ENCODE measurements at regions not wholly inside any gene's neighbourhood (a gene's known extent, or its start where the extent isn't known, plus 50 kb on each side); places are given as distances from the start of the nearest gene placed in this dataset.

- no peak overlapping the region for H3K4me3 ChIP-seq (replicated peaks in 1 of 3; ENCODE audit: insufficient read depth in 1 of 3, low read depth in 2 of 3, low read length in 3 of 3)
- no peak overlapping the region for H2AFZ ChIP-seq (ENCODE audit: low read length)
- ChIA-PET CTCF (ENCODE audit: low intra/inter-chr PET ratio, low total read pairs) (no interaction called here), POLR2A (no interaction called here)
- in situ Hi-C loops (cut with HindIII; ENCODE audit: extremely low pct_ligation_motif_present, low pct_unique_long_range_greater_than_20kb) (no loop called here), intact Hi-C loops (cut with micrococcal nuclease; ENCODE audit: unreplicated experiment) (no loop called here)
- DNase-seq (ENCODE audit: low spot score) = no peak
- WGBS (ENCODE audit: low lambda C conversion rate) = 80% methylated on average over 1 of the region's 2 CpGs
- peaks cover 0 to 6% of the 10 kb centered on the region in 2 experiments; a peak in 2 of 5 replicates for H3K27me3 ChIP-seq (ENCODE audit: control insufficient read depth in 1 of 2, insufficient read depth in 2 of 2, low read length in 2 of 2)
- no peak overlapping the region for H3K4me2 ChIP-seq (ENCODE audit: low read depth, low read length)
- no peak for TF ChIP-seq TBX3 (IDR thresholded peaks at IDR 0.05; ENCODE audit: borderline replicate concordance)
- no peak for TF ChIP-seq RBAK (CRISPR knock-in tag; IDR thresholded peaks at IDR 0.05)
- peak; percentile 68 for TF ChIP-seq ZNF768 (CRISPR knock-in tag; IDR thresholded peaks at IDR 0.05)
- FAIRE-seq = no peak
- H3K9ac ChIP-seq (ENCODE audit: insufficient read depth, low read depth, low read length) = no peak overlapping the region
- H3K9me3 ChIP-seq (ENCODE audit: low read length) = no peaks in the 10 kb centered on the region
- no peak overlapping the region for H3K27ac ChIP-seq (ENCODE audit: extremely low read length, insufficient read depth, low read length)
- no TSS peak for BruUV-seq (replicated peaks)
- ATAC-seq = no peak
- H3K36me3 ChIP-seq (replicated peaks in 1 of 2; ENCODE audit: control insufficient read depth in 1 of 2, insufficient read depth in 2 of 2, low read length in 2 of 2) = no peaks in the 10 kb centered on the region
- H4K20me1 ChIP-seq (ENCODE audit: insufficient read depth, low read length) = no peaks in the 10 kb centered on the region
- H3K4me1 ChIP-seq (ENCODE audit: insufficient read depth, low read length) = no peaks in the 10 kb centered on the region
- H3K79me2 ChIP-seq (ENCODE audit: insufficient read depth, low read length) = no peaks in the 10 kb centered on the region
Observed at GRCh38 chr5:171635028-171635427, 150.6 kb upstream of the SMIM23 start.

- ChIA-PET POLR2A (no interaction called here), CTCF (ENCODE audit: low intra/inter-chr PET ratio, low total read pairs) (no interaction called here)
- H3K27ac ChIP-seq (ENCODE audit: extremely low read length, insufficient read depth, low read length) = no peak overlapping the region
- H3K9me3 ChIP-seq (ENCODE audit: low read length) = no peaks in the 10 kb centered on the region
- H4K20me1 ChIP-seq (ENCODE audit: insufficient read depth, low read length) = no peaks in the 10 kb centered on the region
- FAIRE-seq = no peak
- no peaks in the 10 kb centered on the region for H3K4me1 ChIP-seq (ENCODE audit: insufficient read depth, low read length)
- no peak for DNase-seq (ENCODE audit: low spot score)
- H3K27me3 ChIP-seq (ENCODE audit: control insufficient read depth in 1 of 2, insufficient read depth in 2 of 2, low read length in 2 of 2) = peaks cover 0 to 6% of the 10 kb centered on the region in 2 experiments; a peak in 2 of 5 replicates
- no peak for ATAC-seq
- BruUV-seq (replicated peaks) = no TSS peak
- H3K79me2 ChIP-seq (ENCODE audit: insufficient read depth, low read length) = no peaks in the 10 kb centered on the region
- no peak overlapping the region for H3K9ac ChIP-seq (ENCODE audit: insufficient read depth, low read depth, low read length)
- intact Hi-C loops (cut with micrococcal nuclease; ENCODE audit: unreplicated experiment) (no loop called here), in situ Hi-C loops (cut with HindIII; ENCODE audit: extremely low pct_ligation_motif_present, low pct_unique_long_range_greater_than_20kb) (no loop called here)
- no peak overlapping the region for H2AFZ ChIP-seq (ENCODE audit: low read length)
- no peaks in the 10 kb centered on the region for H3K36me3 ChIP-seq (replicated peaks in 1 of 2; ENCODE audit: control insufficient read depth in 1 of 2, insufficient read depth in 2 of 2, low read length in 2 of 2)
- H3K4me2 ChIP-seq (ENCODE audit: low read depth, low read length) = no peak overlapping the region
- WGBS (ENCODE audit: low lambda C conversion rate) = 13% methylated on average over 8 of the region's 8 CpGs
- H3K4me3 ChIP-seq (replicated peaks in 1 of 3; ENCODE audit: insufficient read depth in 1 of 3, low read depth in 2 of 3, low read length in 3 of 3) = no peak overlapping the region
- TF ChIP-seq HOXD1 (CRISPR knock-in tag; IDR thresholded peaks at IDR 0.05) (no peak), ELF1 (CRISPR knock-in tag; IDR thresholded peaks at IDR 0.05) (no peak), CSRNP1 (CRISPR knock-in tag; IDR thresholded peaks at IDR 0.05) (no peak), ZNF17 (CRISPR knock-in tag; IDR thresholded peaks at IDR 0.05) (no peak), TEF (CRISPR knock-in tag; IDR thresholded peaks at IDR 0.05) (no peak)
- TF ChIP-seq, protein P1, sequence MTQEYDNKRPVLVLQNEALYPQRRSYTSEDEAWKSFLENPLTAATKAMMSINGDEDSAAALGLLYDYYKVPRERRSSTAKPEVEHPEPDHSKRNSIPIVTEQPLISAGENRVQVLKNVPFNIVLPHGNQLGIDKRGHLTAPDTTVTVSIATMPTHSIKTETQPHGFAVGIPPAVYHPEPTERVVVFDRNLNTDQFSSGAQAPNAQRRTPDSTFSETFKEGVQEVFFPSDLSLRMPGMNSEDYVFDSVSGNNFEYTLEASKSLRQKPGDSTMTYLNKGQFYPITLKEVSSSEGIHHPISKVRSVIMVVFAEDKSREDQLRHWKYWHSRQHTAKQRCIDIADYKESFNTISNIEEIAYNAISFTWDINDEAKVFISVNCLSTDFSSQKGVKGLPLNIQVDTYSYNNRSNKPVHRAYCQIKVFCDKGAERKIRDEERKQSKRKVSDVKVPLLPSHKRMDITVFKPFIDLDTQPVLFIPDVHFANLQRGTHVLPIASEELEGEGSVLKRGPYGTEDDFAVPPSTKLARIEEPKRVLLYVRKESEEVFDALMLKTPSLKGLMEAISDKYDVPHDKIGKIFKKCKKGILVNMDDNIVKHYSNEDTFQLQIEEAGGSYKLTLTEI (CRISPR knock-in tag; conservative IDR thresholded peaks at IDR 0.05) = no peak
Observed at GRCh38 chr5:171635561-171636245, 149.9 kb upstream of the SMIM23 start.

Data from HepG2 (cell line).